GM21576 (cell line): ENCODE measurements at regions not wholly inside any gene's neighbourhood (a gene's known extent, or its start where the extent isn't known, plus 50 kb on each side); places are given as distances from the start of the nearest gene placed in this dataset.

Experiments
- ATAC-seq: cut with Tn5 transposase; IDR thresholded peaks from one replicate; pipeline ENCODE4 v1.9.1; 2021; ENCODE audit warnings: mild to moderate bottlenecking, moderate library complexity; ENCODE audit not compliant: unreplicated experiment

- ATAC-seq: no peak
Measured at GRCh38 chr9:105187781-105188180, 56.7 kb upstream of the SLC44A1 start.

- no peak for ATAC-seq
Measured at GRCh38 chr9:105188746-105189145, 55.7 kb upstream of the SLC44A1 start.

GRCh38 chr9:105191508-105192121 lies 52.8 kb upstream of the SLC44A1 start:
- peak; percentile 69 for ATAC-seq

GRCh38 chr9:105193560-105193959 lies 50.9 kb upstream of the SLC44A1 start:
- no peak for ATAC-seq

- ATAC-seq: no peak
Measured at GRCh38 chr9:105194234-105194633, 50.2 kb upstream of the SLC44A1 start.
